HG03575 (cell line): ENCODE measurements at regions not wholly inside any gene's neighbourhood (a gene's known extent, or its start where the extent isn't known, plus 50 kb on each side); places are given as distances from the start of the nearest gene placed in this dataset.
"Not testable (repeated sequence)": the region's sequence is repeated elsewhere in the genome, so short reads cannot be mapped to it uniquely, and the experiment has no call there.

Source experiments
- ATAC-seq: cut with Tn5 transposase; IDR thresholded peaks from one replicate; pipeline ENCODE4 v1.9.1; 2021; ENCODE audit not compliant: unreplicated experiment, insufficient number of reproducible peaks, low FRiP score; ENCODE audit errors: extremely low read depth

- ATAC-seq = not testable (repeated sequence)
Measured at GRCh38 chr1:96152957-96153356, 568.6 kb upstream of the PTBP2 start.

GRCh38 chr1:96157101-96157500 lies 564.5 kb upstream of the PTBP2 start:
- ATAC-seq = no peak

GRCh38 chr1:96159379-96159778 lies 562.2 kb upstream of the PTBP2 start:
- ATAC-seq = no peak

GRCh38 chr1:96164053-96164452 lies 557.5 kb upstream of the PTBP2 start:
- no peak for ATAC-seq

GRCh38 chr1:96178053-96178452 lies 543.5 kb upstream of the PTBP2 start:
- no peak for ATAC-seq

GRCh38 chr1:96183485-96183884 lies 538.1 kb upstream of the PTBP2 start:
- no peak for ATAC-seq

GRCh38 chr1:96183928-96184327 lies 537.7 kb upstream of the PTBP2 start:
- ATAC-seq = no peak

GRCh38 chr1:96185181-96185580 lies 536.4 kb upstream of the PTBP2 start:
- no peak for ATAC-seq

- ATAC-seq = no peak
Measured at GRCh38 chr1:96187020-96187419, 534.6 kb upstream of the PTBP2 start.

GRCh38 chr1:96191165-96191564 lies 530.4 kb upstream of the PTBP2 start:
- ATAC-seq = no peak

- no peak for ATAC-seq
Measured at GRCh38 chr1:96206451-96206850, 515.1 kb upstream of the PTBP2 start.

GRCh38 chr1:96207936-96208335 lies 513.6 kb upstream of the PTBP2 start:
- no peak for ATAC-seq

- ATAC-seq = no peak
Measured at GRCh38 chr1:96208428-96208827, 513.2 kb upstream of the PTBP2 start.

GRCh38 chr1:96210054-96210453 lies 511.5 kb upstream of the PTBP2 start:
- no peak for ATAC-seq

- ATAC-seq = no peak
Measured at GRCh38 chr1:96211202-96211601, 510.4 kb upstream of the PTBP2 start.

GRCh38 chr1:96214982-96215381 lies 506.6 kb upstream of the PTBP2 start:
- ATAC-seq = no peak

GRCh38 chr1:96220651-96221050 lies 500.9 kb upstream of the PTBP2 start:
- no peak for ATAC-seq

GRCh38 chr1:96222701-96223100 lies 498.9 kb upstream of the PTBP2 start:
- ATAC-seq = no peak

GRCh38 chr1:96224229-96224628 lies 497.4 kb upstream of the PTBP2 start:
- not testable (repeated sequence) for ATAC-seq

GRCh38 chr1:96233422-96233821 lies 488.2 kb upstream of the PTBP2 start:
- ATAC-seq = no peak

- ATAC-seq = no peak
Measured at GRCh38 chr1:96234299-96234698, 487.3 kb upstream of the PTBP2 start.
